ENCODE measurements at regions not wholly inside any gene's neighbourhood (a gene's known extent, or its start where the extent isn't known, plus 50 kb on each side); places are given as distances from the start of the nearest gene placed in this dataset.

DNA sequence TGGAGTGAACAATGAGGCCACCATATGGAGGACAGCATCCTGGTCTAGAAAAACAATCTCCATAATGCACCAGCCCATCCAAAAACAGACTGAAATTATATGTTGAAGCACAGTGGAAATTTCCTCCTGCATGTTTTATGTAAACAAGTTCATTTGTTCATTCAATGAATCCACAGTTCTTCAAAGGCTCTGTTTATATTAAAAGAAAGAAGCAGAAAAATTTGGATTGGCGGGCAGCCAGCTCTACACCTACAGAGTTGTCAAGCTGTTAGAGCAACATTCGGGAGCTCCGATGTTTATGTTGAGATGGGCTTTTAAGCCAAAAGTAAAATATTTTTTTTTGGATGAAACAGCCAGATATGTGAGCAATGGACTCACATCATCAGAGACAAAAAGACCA is 395.3 kb upstream of the SULF2 start:
- TF ChIP-seq, protein P1, sequence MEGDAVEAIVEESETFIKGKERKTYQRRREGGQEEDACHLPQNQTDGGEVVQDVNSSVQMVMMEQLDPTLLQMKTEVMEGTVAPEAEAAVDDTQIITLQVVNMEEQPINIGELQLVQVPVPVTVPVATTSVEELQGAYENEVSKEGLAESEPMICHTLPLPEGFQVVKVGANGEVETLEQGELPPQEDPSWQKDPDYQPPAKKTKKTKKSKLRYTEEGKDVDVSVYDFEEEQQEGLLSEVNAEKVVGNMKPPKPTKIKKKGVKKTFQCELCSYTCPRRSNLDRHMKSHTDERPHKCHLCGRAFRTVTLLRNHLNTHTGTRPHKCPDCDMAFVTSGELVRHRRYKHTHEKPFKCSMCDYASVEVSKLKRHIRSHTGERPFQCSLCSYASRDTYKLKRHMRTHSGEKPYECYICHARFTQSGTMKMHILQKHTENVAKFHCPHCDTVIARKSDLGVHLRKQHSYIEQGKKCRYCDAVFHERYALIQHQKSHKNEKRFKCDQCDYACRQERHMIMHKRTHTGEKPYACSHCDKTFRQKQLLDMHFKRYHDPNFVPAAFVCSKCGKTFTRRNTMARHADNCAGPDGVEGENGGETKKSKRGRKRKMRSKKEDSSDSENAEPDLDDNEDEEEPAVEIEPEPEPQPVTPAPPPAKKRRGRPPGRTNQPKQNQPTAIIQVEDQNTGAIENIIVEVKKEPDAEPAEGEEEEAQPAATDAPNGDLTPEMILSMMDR (IDR thresholded peaks at IDR 0.05) = no peak
- Histone ChIP-seq H3K4me3 (replicated peaks in 1 of 3; ENCODE audit: low read depth in 2 of 3, low read length in 3 of 3) (no peak overlapping the region), H2AFZ (ENCODE audit: insufficient read depth, low read depth, low read length, poor library complexity, severe bottlenecking) (no peak overlapping the region), H3K4me1 (ENCODE audit: control insufficient read depth in 1 of 2, insufficient read depth in 2 of 2, low read length in 2 of 2) (no peaks in the 10 kb centered on the region), H3K4me2 (replicated peaks; ENCODE audit: extremely low read depth, low read length, poor library complexity, severe bottlenecking) (no peak overlapping the region), H3K9ac (ENCODE audit: insufficient read depth, low read length, poor library complexity, severe bottlenecking) (no peak overlapping the region), H3K27ac (ENCODE audit: low read depth in 1 of 2, low read length in 2 of 2) (no peak overlapping the region), H4K20me1 (ENCODE audit: insufficient read depth, low read length) (no peaks in the 10 kb centered on the region), H3K79me2 (ENCODE audit: insufficient read depth, low read length) (no peaks in the 10 kb centered on the region), H3K36me3 (replicated peaks in 1 of 2; ENCODE audit: control insufficient read depth in 1 of 2, insufficient read depth in 2 of 2, low read length in 2 of 2) (no peaks in the 10 kb centered on the region), H3K9me3 (replicated peaks in 1 of 2; ENCODE audit: control insufficient read depth in 1 of 2, insufficient read depth in 1 of 2, low read length in 2 of 2) (no peaks in the 10 kb centered on the region), H3K27me3 (ENCODE audit: control insufficient read depth in 2 of 2, insufficient read depth in 2 of 2, low read length in 2 of 2) (no peaks in the 10 kb centered on the region)
- H3K27ac Mint-ChIP-seq = no peak overlapping the region
- peaks cover 2 to 13% (median 8%) of the 10 kb centered on the region in 3 donors for H3K27me3 Mint-ChIP-seq (ENCODE audit: low read depth in 3 of 3)
- intact Hi-C loops (cut with micrococcal nuclease) = no loop called here
- H3K9me3 Mint-ChIP-seq = peaks cover 0 to 3% (median 0%) of the 10 kb centered on the region in 7 donors
- DNase-seq = no peak
- H3K4me1 Mint-ChIP-seq = no peaks in the 10 kb centered on the region
- H3K36me3 Mint-ChIP-seq = no peaks in the 10 kb centered on the region
- no CpG with 5 or more reads among the region's 3 CpGs for WGBS (ENCODE audit: insufficient coverage)
- no peak overlapping the region for H3K4me3 Mint-ChIP-seq

DNA sequence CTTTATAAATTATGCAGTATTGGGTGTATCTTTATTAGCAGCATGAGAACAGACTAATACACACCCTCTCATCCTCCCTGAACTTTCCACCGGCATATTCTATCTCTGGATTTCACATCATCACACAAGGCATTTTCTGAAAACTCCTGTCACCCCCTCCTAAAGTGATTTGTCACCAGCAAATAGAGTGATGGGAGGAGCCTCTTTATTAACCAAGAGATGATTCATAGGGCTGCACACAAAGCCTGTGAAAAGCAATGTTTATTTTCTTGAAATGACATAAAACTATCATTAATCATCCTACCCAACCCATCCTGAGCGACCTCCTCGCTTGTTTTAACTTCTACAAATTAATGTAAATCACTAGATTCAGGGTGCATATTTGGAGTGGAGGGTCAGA is 394.7 kb upstream of the SULF2 start:
- H3K9me3 ChIP-seq (replicated peaks in 1 of 2; ENCODE audit: control insufficient read depth in 1 of 2, insufficient read depth in 1 of 2, low read length in 2 of 2) = no peaks in the 10 kb centered on the region
- H3K36me3 Mint-ChIP-seq = no peaks in the 10 kb centered on the region
- H3K9ac ChIP-seq (ENCODE audit: insufficient read depth, low read length, poor library complexity, severe bottlenecking) = no peak overlapping the region
- no peak overlapping the region for H3K4me2 ChIP-seq (replicated peaks; ENCODE audit: extremely low read depth, low read length, poor library complexity, severe bottlenecking)
- no peaks in the 10 kb centered on the region for H3K4me1 ChIP-seq (ENCODE audit: control insufficient read depth in 1 of 2, insufficient read depth in 2 of 2, low read length in 2 of 2)
- TF ChIP-seq, protein P1 (IDR thresholded peaks at IDR 0.05) = no peak
- no peak overlapping the region for H3K27ac ChIP-seq (ENCODE audit: low read depth in 1 of 2, low read length in 2 of 2)
- no peaks in the 10 kb centered on the region for H4K20me1 ChIP-seq (ENCODE audit: insufficient read depth, low read length)
- DNase-seq = no peak
- no peaks in the 10 kb centered on the region for H3K4me1 Mint-ChIP-seq
- no peak overlapping the region for H3K4me3 Mint-ChIP-seq
- H3K27ac Mint-ChIP-seq = no peak overlapping the region
- intact Hi-C loops (cut with micrococcal nuclease) = no loop called here
- H3K9me3 Mint-ChIP-seq = peaks cover 0 to 3% (median 0%) of the 10 kb centered on the region in 7 donors
- no peaks in the 10 kb centered on the region for H3K79me2 ChIP-seq (ENCODE audit: insufficient read depth, low read length)
- no peaks in the 10 kb centered on the region for H3K27me3 ChIP-seq (ENCODE audit: control insufficient read depth in 2 of 2, insufficient read depth in 2 of 2, low read length in 2 of 2)
- no peaks in the 10 kb centered on the region for H3K36me3 ChIP-seq (replicated peaks in 1 of 2; ENCODE audit: control insufficient read depth in 1 of 2, insufficient read depth in 2 of 2, low read length in 2 of 2)
- no CpG with 5 or more reads among the region's 3 CpGs for WGBS (ENCODE audit: insufficient coverage)
- H3K27me3 Mint-ChIP-seq (ENCODE audit: low read depth in 3 of 3) = peaks cover 2 to 13% (median 9%) of the 10 kb centered on the region in 3 donors
- H2AFZ ChIP-seq (ENCODE audit: insufficient read depth, low read depth, low read length, poor library complexity, severe bottlenecking) = no peak overlapping the region
- no peak overlapping the region for H3K4me3 ChIP-seq (replicated peaks in 1 of 3; ENCODE audit: low read depth in 2 of 3, low read length in 3 of 3)

All from CD14-positive monocyte (primary cell).